Dermis blood vessel endothelial cell (primary cell): ENCODE measurements at regions not wholly inside any gene's neighbourhood (a gene's known extent, or its start where the extent isn't known, plus 50 kb on each side); places are given as distances from the start of the nearest gene placed in this dataset.

ENCODE experiments used
- DNase-seq: peaks from one replicate; pipeline ENCODE4 v3.0.0; 2010

- no peak for DNase-seq
These were observed 429.2 kb downstream of the TNS1 start for GRCh38 chr2:217573571-217573970.

GRCh38 chr2:217570394-217570793 lies 432.4 kb downstream of the TNS1 start:
- DNase-seq = no peak

GRCh38 chr2:217568289-217568971 lies 434.4 kb downstream of the TNS1 start:
- no peak for DNase-seq

- DNase-seq = no peak
These were observed 439.2 kb downstream of the TNS1 start for GRCh38 chr2:217563565-217563964.

- no peak for DNase-seq
These were observed 439.8 kb downstream of the TNS1 start for GRCh38 chr2:217562871-217563480.

GRCh38 chr2:217559084-217559483 lies 443.7 kb downstream of the TNS1 start:
- DNase-seq = no peak

- DNase-seq = no peak
These were observed 447.5 kb downstream of the TNS1 start for GRCh38 chr2:217555081-217555876.

- no peak for DNase-seq
These were observed 449.1 kb downstream of the TNS1 start for GRCh38 chr2:217553679-217554078.

- DNase-seq = no peak
These were observed 449.6 kb downstream of the TNS1 start for GRCh38 chr2:217553202-217553601.

- DNase-seq = no peak
These were observed 450.7 kb downstream of the TNS1 start for GRCh38 chr2:217552081-217552480.

- DNase-seq = no peak
These were observed 451.4 kb downstream of the TNS1 start for GRCh38 chr2:217551252-217551899.

- DNase-seq = no peak
These were observed 463.7 kb downstream of the TNS1 start for GRCh38 chr2:217539126-217539525.

GRCh38 chr2:217538719-217539118 lies 464.1 kb downstream of the TNS1 start:
- DNase-seq = no peak

GRCh38 chr2:217535957-217536708 lies 466.7 kb downstream of the TNS1 start:
- no peak for DNase-seq

- no peak for DNase-seq
These were observed 472.3 kb downstream of the TNS1 start for GRCh38 chr2:217530392-217531090.

GRCh38 chr2:217529271-217529670 lies 473.5 kb downstream of the TNS1 start:
- no peak for DNase-seq

GRCh38 chr2:217527590-217528202 lies 475.1 kb downstream of the TNS1 start:
- DNase-seq = no peak

- DNase-seq = no peak
These were observed 477.7 kb downstream of the TNS1 start for GRCh38 chr2:217525076-217525475.

- no peak for DNase-seq
These were observed 479.5 kb downstream of the TNS1 start for GRCh38 chr2:217523286-217523685.

- DNase-seq = no peak
These were observed 481.0 kb downstream of the TNS1 start for GRCh38 chr2:217521820-217522219.

GRCh38 chr2:217520356-217521010 lies 482.3 kb downstream of the TNS1 start:
- DNase-seq = no peak
